ENCODE measurements at regions not wholly inside any gene's neighbourhood (a gene's known extent, or its start where the extent isn't known, plus 50 kb on each side); places are given as distances from the start of the nearest gene placed in this dataset.

DNA sequence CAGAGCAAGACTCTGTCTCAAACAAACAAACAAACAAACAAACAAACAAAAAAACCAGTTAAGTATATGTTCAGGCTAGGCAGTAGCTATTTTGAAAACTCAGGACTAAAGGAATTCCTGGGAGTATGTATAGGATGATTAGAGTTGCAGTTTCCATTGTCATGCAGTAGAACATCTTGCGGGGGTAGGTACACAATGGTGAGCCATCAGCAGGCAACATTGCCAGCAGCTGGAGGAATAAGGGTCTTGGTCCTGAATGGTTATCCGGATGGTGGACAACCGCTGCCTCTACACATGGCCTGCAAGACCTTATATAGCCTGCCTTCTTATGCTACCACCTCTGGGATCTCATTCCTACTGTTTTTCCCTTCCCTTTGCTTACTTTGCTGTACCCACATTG is 297.5 kb downstream of the SOX4 start (continued):
- TF ChIP-seq, protein P1, sequence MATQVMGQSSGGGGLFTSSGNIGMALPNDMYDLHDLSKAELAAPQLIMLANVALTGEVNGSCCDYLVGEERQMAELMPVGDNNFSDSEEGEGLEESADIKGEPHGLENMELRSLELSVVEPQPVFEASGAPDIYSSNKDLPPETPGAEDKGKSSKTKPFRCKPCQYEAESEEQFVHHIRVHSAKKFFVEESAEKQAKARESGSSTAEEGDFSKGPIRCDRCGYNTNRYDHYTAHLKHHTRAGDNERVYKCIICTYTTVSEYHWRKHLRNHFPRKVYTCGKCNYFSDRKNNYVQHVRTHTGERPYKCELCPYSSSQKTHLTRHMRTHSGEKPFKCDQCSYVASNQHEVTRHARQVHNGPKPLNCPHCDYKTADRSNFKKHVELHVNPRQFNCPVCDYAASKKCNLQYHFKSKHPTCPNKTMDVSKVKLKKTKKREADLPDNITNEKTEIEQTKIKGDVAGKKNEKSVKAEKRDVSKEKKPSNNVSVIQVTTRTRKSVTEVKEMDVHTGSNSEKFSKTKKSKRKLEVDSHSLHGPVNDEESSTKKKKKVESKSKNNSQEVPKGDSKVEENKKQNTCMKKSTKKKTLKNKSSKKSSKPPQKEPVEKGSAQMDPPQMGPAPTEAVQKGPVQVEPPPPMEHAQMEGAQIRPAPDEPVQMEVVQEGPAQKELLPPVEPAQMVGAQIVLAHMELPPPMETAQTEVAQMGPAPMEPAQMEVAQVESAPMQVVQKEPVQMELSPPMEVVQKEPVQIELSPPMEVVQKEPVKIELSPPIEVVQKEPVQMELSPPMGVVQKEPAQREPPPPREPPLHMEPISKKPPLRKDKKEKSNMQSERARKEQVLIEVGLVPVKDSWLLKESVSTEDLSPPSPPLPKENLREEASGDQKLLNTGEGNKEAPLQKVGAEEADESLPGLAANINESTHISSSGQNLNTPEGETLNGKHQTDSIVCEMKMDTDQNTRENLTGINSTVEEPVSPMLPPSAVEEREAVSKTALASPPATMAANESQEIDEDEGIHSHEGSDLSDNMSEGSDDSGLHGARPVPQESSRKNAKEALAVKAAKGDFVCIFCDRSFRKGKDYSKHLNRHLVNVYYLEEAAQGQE (IDR thresholded peaks at IDR 0.05), result no peak
- TF ChIP-seq, protein P2, sequence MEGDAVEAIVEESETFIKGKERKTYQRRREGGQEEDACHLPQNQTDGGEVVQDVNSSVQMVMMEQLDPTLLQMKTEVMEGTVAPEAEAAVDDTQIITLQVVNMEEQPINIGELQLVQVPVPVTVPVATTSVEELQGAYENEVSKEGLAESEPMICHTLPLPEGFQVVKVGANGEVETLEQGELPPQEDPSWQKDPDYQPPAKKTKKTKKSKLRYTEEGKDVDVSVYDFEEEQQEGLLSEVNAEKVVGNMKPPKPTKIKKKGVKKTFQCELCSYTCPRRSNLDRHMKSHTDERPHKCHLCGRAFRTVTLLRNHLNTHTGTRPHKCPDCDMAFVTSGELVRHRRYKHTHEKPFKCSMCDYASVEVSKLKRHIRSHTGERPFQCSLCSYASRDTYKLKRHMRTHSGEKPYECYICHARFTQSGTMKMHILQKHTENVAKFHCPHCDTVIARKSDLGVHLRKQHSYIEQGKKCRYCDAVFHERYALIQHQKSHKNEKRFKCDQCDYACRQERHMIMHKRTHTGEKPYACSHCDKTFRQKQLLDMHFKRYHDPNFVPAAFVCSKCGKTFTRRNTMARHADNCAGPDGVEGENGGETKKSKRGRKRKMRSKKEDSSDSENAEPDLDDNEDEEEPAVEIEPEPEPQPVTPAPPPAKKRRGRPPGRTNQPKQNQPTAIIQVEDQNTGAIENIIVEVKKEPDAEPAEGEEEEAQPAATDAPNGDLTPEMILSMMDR (IDR thresholded peaks at IDR 0.05; ENCODE audit: low read depth, low read length, missing input control), result no peak
- TF ChIP-seq TAF1 (conservative IDR thresholded peaks at IDR 0.05), result no peak
- TF ChIP-seq SP1 (IDR thresholded peaks at IDR 0.05), result no peak
- TF ChIP-seq RXRA (IDR thresholded peaks at IDR 0.05), result no peak

DNA sequence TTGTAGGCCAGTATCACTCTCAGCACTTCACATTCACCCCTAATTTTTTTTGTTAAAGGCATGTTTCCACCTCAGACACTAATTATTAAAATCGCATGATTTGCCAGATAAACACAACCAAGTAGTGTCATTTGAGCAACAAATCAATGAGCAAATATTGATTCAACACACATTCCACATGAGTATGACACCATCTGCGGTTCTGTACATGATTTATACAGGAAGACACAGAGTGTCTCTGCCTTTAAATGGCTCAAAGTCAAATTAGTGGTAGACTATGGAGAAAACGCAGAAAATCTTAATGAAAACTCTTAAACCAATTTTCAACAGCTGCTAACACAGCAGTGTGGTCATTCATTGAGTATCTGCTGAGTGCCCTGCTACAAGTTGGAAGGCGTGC is 300.2 kb downstream of the SOX4 start:
- no peak overlapping the region for H3K27ac ChIP-seq (ENCODE audit: low read depth in 1 of 2, low read length in 2 of 2)
- H3K27me3 ChIP-seq (ENCODE audit: control insufficient read depth in 4 of 4, insufficient read depth in 4 of 4, low read length in 3 of 4), result no peaks in the 10 kb centered on the region
- no peak for TF ChIP-seq NR2F2 (IDR thresholded peaks at IDR 0.05)
- no peak for TF ChIP-seq GABPA (IDR thresholded peaks at IDR 0.05 in 1 of 2, conservative IDR thresholded peaks at IDR 0.05 in 1 of 2)
- TF ChIP-seq TAF1 (conservative IDR thresholded peaks at IDR 0.05), result no peak
- TF ChIP-seq, protein P3, sequence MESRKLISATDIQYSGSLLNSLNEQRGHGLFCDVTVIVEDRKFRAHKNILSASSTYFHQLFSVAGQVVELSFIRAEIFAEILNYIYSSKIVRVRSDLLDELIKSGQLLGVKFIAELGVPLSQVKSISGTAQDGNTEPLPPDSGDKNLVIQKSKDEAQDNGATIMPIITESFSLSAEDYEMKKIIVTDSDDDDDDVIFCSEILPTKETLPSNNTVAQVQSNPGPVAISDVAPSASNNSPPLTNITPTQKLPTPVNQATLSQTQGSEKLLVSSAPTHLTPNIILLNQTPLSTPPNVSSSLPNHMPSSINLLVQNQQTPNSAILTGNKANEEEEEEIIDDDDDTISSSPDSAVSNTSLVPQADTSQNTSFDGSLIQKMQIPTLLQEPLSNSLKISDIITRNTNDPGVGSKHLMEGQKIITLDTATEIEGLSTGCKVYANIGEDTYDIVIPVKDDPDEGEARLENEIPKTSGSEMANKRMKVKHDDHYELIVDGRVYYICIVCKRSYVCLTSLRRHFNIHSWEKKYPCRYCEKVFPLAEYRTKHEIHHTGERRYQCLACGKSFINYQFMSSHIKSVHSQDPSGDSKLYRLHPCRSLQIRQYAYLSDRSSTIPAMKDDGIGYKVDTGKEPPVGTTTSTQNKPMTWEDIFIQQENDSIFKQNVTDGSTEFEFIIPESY (IDR thresholded peaks at IDR 0.05), result no peak
- no peak for DNase-seq (ENCODE audit: low spot score)
- peaks cover 0 to 2% (median 0%) of the 10 kb centered on the region in 4 donors for H3K4me1 ChIP-seq (ENCODE audit: control insufficient read depth in 4 of 4, insufficient read depth in 4 of 4, low read length in 3 of 4)
- H3K9ac ChIP-seq (ENCODE audit: low read depth in 1 of 2, low read length in 2 of 2), result no peak overlapping the region
- H3K4me3 ChIP-seq (ENCODE audit: low read depth in 1 of 3, low read length in 3 of 3), result no peak overlapping the region
- no peaks in the 10 kb centered on the region for H3K9me3 ChIP-seq (ENCODE audit: control insufficient read depth in 4 of 4, low read length in 3 of 4)
- 61% methylated on average over 4 of the region's 4 CpGs for WGBS
- H3K36me3 ChIP-seq (ENCODE audit: control insufficient read depth in 4 of 4, insufficient read depth in 3 of 4, low read depth in 1 of 4, low read length in 3 of 4), result no peaks in the 10 kb centered on the region

DNA sequence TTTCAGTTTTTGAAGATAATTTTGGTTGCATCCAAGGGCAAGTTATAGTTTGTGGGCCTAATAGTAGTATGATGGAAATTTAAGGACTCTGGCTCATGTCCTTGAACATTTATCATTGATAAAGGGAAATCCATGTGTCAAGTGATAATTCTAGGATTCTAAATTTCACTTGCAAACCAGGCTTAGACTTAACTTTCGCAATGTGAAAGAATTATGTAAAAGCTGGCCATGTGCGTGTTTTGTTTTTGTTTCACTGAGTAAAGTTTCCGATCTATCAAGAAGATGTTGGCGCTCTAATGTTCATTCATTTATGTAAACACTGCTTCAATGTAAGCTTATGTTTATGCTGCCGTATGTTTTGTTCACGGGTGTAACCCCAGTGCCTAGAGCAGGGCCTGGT is 302.0 kb downstream of the SOX4 start:
- TF ChIP-seq, protein P1 (IDR thresholded peaks at IDR 0.05), result no peak
- TF ChIP-seq EGR1 (IDR thresholded peaks at IDR 0.05; ENCODE audit: low read depth in 2 of 2), result no peak
- Histone ChIP-seq H3K9me3 (ENCODE audit: control insufficient read depth in 4 of 4, low read length in 3 of 4) (no peaks in the 10 kb centered on the region), H3K4me3 (ENCODE audit: low read depth in 1 of 3, low read length in 3 of 3) (no peak overlapping the region), H3K27ac (ENCODE audit: low read depth in 1 of 2, low read length in 2 of 2) (no peak overlapping the region), H3K9ac (ENCODE audit: low read depth in 1 of 2, low read length in 2 of 2) (no peak overlapping the region), H3K36me3 (ENCODE audit: control insufficient read depth in 4 of 4, insufficient read depth in 3 of 4, low read depth in 1 of 4, low read length in 3 of 4) (no peaks in the 10 kb centered on the region), H3K4me1 (ENCODE audit: control insufficient read depth in 4 of 4, insufficient read depth in 4 of 4, low read length in 3 of 4) (peaks cover 0 to 2% (median 0%) of the 10 kb centered on the region in 4 donors), H3K27me3 (ENCODE audit: control insufficient read depth in 4 of 4, insufficient read depth in 4 of 4, low read length in 3 of 4) (no peaks in the 10 kb centered on the region)
- no peak for DNase-seq (ENCODE audit: low spot score)
- WGBS, result 95% methylated on average over 6 of the region's 6 CpGs
